Brain microvascular endothelial cell (primary cell): ENCODE measurements at regions not wholly inside any gene's neighbourhood (a gene's known extent, or its start where the extent isn't known, plus 50 kb on each side); places are given as distances from the start of the nearest gene placed in this dataset.

Source experiments
- DNase-seq: peaks from one replicate; pipeline ENCODE4 v3.0.0-alpha.2; 2020
- H3K27ac ChIP-seq: fragments of 250-450 bp; sonication (Bioruptor Pico); 2 replicates; pipeline ENCODE4 v1.5.1; 2020; ENCODE audit warnings: mild to moderate bottlenecking, moderate library complexity
- H3K27me3 ChIP-seq: fragments of 250-450 bp; sonication (Bioruptor Pico); replicated peaks from 2 replicates; pipeline ENCODE4 v1.5.1; 2020; ENCODE audit warnings: mild to moderate bottlenecking
- H3K36me3 ChIP-seq: fragments of 250-450 bp; sonication (Bioruptor Pico); replicated peaks from 2 replicates; pipeline ENCODE4 v1.5.1; 2020; ENCODE audit warnings: mild to moderate bottlenecking
- H3K4me3 ChIP-seq: 2 replicates; pipeline ENCODE4 v1.5.1; 2011; ENCODE audit warnings: low read depth, mild to moderate bottlenecking, control low read depth, low read length, moderate library complexity
- in situ Hi-C: cut with HindIII; loops from 2 replicates; pipeline ENCODE4 v1.10.0; 2017; ENCODE audit warnings: low sequenced_read_pairs, low pct_ligation_motif_present
- TF ChIP-seq, protein P1 (sequence below): IDR thresholded peaks from 2 replicates; pipeline ENCODE4 v1.5.1; 2011; ENCODE audit warnings: low read depth, mild to moderate bottlenecking, moderate library complexity, low read length, control low read depth, inconsistent platforms; ENCODE audit errors: missing control alignments

DNA sequence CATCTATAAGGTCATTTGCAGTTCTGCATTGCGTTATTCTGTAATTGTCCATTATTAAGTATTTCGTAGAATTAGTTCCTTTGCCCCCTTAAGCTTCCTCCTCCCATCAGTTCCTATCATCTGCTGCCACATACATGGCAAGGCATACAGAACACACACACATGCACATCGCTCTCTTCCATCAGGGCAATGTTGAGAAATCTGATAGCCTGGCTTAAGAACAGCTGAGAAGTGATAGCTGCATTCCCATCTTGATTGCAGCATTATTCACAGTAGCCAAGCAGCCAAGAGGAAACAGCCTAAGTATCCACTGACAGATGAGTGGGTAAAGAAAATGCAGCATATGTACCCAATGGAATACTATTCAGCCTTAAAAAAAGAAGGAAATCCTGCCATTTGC, 186.8 kb upstream of the CADM1 start:
- TF ChIP-seq, protein P1, sequence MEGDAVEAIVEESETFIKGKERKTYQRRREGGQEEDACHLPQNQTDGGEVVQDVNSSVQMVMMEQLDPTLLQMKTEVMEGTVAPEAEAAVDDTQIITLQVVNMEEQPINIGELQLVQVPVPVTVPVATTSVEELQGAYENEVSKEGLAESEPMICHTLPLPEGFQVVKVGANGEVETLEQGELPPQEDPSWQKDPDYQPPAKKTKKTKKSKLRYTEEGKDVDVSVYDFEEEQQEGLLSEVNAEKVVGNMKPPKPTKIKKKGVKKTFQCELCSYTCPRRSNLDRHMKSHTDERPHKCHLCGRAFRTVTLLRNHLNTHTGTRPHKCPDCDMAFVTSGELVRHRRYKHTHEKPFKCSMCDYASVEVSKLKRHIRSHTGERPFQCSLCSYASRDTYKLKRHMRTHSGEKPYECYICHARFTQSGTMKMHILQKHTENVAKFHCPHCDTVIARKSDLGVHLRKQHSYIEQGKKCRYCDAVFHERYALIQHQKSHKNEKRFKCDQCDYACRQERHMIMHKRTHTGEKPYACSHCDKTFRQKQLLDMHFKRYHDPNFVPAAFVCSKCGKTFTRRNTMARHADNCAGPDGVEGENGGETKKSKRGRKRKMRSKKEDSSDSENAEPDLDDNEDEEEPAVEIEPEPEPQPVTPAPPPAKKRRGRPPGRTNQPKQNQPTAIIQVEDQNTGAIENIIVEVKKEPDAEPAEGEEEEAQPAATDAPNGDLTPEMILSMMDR: no peak
- in situ Hi-C loops: no loop called here
- H3K27me3 ChIP-seq: no peaks in the 10 kb centered on the region
- no peak for DNase-seq
- no peak overlapping the region for H3K4me3 ChIP-seq
- H3K27ac ChIP-seq: no peak overlapping the region
- no peaks in the 10 kb centered on the region for H3K36me3 ChIP-seq

DNA sequence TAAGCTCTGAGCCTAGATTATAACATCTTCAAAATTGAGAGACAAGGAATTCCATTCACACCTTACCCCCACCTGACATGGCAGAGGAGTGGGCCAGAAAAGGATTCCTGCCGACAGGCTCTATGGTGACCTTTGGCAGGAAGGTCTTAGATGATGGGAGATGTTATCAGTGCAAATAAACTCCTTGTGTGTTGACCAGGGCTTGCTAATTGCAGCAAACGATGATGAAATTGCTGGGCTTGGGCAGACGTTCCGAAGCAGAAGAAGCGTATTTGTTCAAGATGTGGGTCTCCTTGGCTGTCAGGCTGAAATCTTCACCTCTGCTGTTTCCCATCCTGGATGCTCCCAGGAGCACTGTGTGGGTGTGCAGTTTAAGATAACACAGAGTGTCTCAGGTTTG, 183.7 kb upstream of the CADM1 start:
- Histone ChIP-seq H3K27me3 (no peaks in the 10 kb centered on the region), H3K27ac (no peak overlapping the region), H3K36me3 (no peaks in the 10 kb centered on the region), H3K4me3 (no peak overlapping the region)
- no peak for DNase-seq
- in situ Hi-C loops: no loop called here
- TF ChIP-seq, protein P1: no peak

DNA sequence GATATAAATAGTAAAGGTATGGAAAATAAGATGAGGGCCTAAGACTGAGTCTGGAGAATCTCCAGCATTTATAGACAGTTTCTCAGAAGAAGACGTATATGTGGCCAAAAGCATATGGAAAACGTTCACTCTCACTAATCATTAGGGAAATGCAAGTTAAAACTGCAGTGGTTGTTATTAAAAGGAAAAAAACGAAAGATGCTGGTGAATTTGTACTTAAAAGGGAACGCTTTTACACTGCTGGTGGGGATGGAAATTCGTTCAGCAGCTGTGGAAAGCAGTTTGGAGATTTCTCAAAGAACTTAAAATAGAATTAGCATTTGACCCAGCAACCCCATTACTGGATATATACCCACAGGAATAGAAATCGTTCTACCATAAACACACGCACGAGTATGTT, 180.5 kb upstream of the CADM1 start:
- TF ChIP-seq, protein P1: no peak
- in situ Hi-C loops: no loop called here
- no peak for DNase-seq
- H3K27ac ChIP-seq: no peak overlapping the region
- no peaks in the 10 kb centered on the region for H3K36me3 ChIP-seq
- H3K27me3 ChIP-seq: no peaks in the 10 kb centered on the region
- no peak overlapping the region for H3K4me3 ChIP-seq

DNA sequence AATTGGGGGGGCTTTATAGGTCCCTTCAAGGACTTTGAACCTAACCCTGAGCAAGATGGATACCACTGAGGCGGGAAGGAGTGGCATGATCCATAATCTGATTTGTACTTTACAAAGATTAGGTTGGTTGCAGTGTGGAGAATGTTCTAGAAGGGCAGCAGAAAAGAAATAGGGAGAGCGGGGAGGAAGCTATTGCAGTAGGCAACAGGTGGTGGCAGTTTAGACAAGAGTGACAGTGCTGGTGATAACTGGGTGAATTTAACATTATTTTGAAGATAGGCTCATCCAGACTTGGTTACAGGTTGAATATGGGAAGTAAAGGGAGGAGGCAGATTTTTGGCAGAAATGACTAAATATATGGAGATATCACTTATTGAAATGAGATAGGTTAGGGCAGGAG, 179.9 kb upstream of the CADM1 start:
- no peak overlapping the region for H3K27ac ChIP-seq
- no peak overlapping the region for H3K4me3 ChIP-seq
- DNase-seq: no peak
- in situ Hi-C loops: no loop called here
- TF ChIP-seq, protein P1: no peak
- no peaks in the 10 kb centered on the region for H3K36me3 ChIP-seq
- no peaks in the 10 kb centered on the region for H3K27me3 ChIP-seq

DNA sequence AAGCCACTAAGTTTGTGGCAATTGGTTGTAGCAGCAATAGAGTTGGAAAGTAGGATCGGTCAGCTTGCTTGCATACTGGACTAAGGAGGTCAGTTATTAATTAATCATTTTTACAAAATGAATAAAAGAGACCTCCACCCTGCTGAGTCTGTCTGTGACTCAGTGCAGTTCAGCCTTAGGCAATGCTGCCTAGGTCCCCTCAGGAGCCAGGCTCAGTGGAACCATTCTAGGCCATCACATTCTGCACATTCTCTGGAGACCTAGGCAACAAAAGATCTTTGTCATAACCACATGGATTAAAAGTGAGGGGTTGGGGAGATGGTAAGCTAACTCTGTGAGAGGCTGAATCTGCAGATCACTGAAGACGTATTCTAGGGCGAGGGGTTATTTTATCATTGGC, 178.7 kb upstream of the CADM1 start:
- TF ChIP-seq, protein P1: no peak
- H3K27me3 ChIP-seq: no peaks in the 10 kb centered on the region
- DNase-seq: no peak
- in situ Hi-C loops: no loop called here
- no peak overlapping the region for H3K27ac ChIP-seq
- H3K36me3 ChIP-seq: no peaks in the 10 kb centered on the region
- H3K4me3 ChIP-seq: no peak overlapping the region

DNA sequence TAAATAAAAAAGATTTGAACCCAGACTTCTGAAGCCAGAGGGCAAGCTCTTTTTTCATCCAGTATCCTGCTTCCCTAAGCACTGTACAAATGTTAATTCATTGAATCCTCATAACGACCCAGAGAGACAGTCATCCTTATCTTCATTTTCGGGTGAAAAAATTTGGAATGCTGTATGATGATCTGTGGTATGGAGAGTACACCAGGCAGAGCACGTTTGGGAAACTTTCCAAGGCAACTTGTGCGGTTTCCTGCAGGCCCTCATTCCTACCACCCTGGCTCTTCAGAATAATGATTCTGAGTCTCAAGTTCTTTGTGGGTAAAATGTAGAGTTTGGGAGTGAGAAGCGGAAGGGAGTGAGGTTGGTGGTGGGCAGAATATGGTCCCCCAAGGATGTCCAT, 177.9 kb upstream of the CADM1 start:
- DNase-seq: no peak
- Histone ChIP-seq H3K36me3 (no peaks in the 10 kb centered on the region), H3K4me3 (no peak overlapping the region), H3K27ac (no peak overlapping the region), H3K27me3 (no peaks in the 10 kb centered on the region)
- in situ Hi-C loops: no loop called here
- TF ChIP-seq, protein P1: no peak
